ENCODE measurements at regions not wholly inside any gene's neighbourhood (a gene's known extent, or its start where the extent isn't known, plus 50 kb on each side); places are given as distances from the start of the nearest gene placed in this dataset.
"Not testable (repeated sequence)": the region's sequence is repeated elsewhere in the genome, so short reads cannot be mapped to it uniquely, and the experiment has no call there.

GRCh38 chr3:144770281-144770680 lies 798.7 kb downstream of the DIPK2A start:
- DNase-seq = no peak

- DNase-seq = peak in 1 of 2 experiments; percentile 32
Measured at GRCh38 chr3:144770915-144771351, 799.3 kb downstream of the DIPK2A start.

GRCh38 chr3:144771381-144771870 lies 799.8 kb downstream of the DIPK2A start:
- DNase-seq = no peak

GRCh38 chr3:144772372-144772771 lies 800.7 kb downstream of the DIPK2A start:
- no peak for DNase-seq

GRCh38 chr3:144773350-144773749 lies 801.7 kb downstream of the DIPK2A start:
- no peak for DNase-seq

GRCh38 chr3:144774897-144775296 lies 803.3 kb downstream of the DIPK2A start:
- no peak for DNase-seq

GRCh38 chr3:144775551-144775950 lies 803.9 kb downstream of the DIPK2A start:
- DNase-seq = no peak

GRCh38 chr3:144777906-144778305 lies 806.3 kb downstream of the DIPK2A start:
- no peak for DNase-seq

- no peak for DNase-seq
Measured at GRCh38 chr3:144791034-144791433, 819.4 kb downstream of the DIPK2A start.

- no peak for DNase-seq
Measured at GRCh38 chr3:144801890-144802289, 830.3 kb downstream of the DIPK2A start.

GRCh38 chr3:144809380-144809779 lies 837.8 kb downstream of the DIPK2A start:
- no peak for DNase-seq

- no peak for DNase-seq
Measured at GRCh38 chr3:144810160-144810559, 838.5 kb downstream of the DIPK2A start.

GRCh38 chr3:144815655-144816054 lies 844.0 kb downstream of the DIPK2A start:
- no peak for DNase-seq

GRCh38 chr3:144816323-144816722 lies 844.7 kb downstream of the DIPK2A start:
- no peak for DNase-seq

- no peak for DNase-seq
Measured at GRCh38 chr3:144818973-144819372, 847.4 kb downstream of the DIPK2A start.

- DNase-seq = not testable (repeated sequence)
Measured at GRCh38 chr3:144820232-144820631, 848.6 kb downstream of the DIPK2A start.

GRCh38 chr3:144820726-144821125 lies 849.1 kb downstream of the DIPK2A start:
- no peak for DNase-seq

GRCh38 chr3:144821583-144821982 lies 850.0 kb downstream of the DIPK2A start:
- no peak for DNase-seq

- no peak for DNase-seq
Measured at GRCh38 chr3:144822671-144823070, 851.0 kb downstream of the DIPK2A start.

GRCh38 chr3:144831955-144832716 lies 860.5 kb downstream of the DIPK2A start:
- no peak for DNase-seq

- DNase-seq = no peak
Measured at GRCh38 chr3:144839991-144840390, 868.4 kb downstream of the DIPK2A start.

- no peak for DNase-seq
Measured at GRCh38 chr3:144840866-144841265, 869.2 kb downstream of the DIPK2A start.

- no peak for DNase-seq
Measured at GRCh38 chr3:144843099-144843498, 871.5 kb downstream of the DIPK2A start.

- DNase-seq = no peak
Measured at GRCh38 chr3:144852999-144853398, 881.4 kb downstream of the DIPK2A start.

GRCh38 chr3:144854020-144854419 lies 882.4 kb downstream of the DIPK2A start:
- not testable (repeated sequence) for DNase-seq

Data from SW 1271 (cell line).